K562 (cell line): ENCODE measurements at regions not wholly inside any gene's neighbourhood (a gene's known extent, or its start where the extent isn't known, plus 50 kb on each side); places are given as distances from the start of the nearest gene placed in this dataset.

Experiments
- ATAC-seq: fragments of 200-7000 bp; cut with Tn5 transposase; 3 replicates; pipeline ENCODE4 v1.9.1; 2020; ENCODE audit warnings: moderate library complexity
- BruUV-seq: library from RNA; stranded (reverse); fragments of 400-500 nt; replicated peaks from 2 replicates; lab custom pipeline; 2021; lab: Mats Ljungman, UMichigan
- CTCF ChIA-PET: fragments of 300-600 bp; formaldehyde crosslinking; extraction: SDS; loops from one replicate; lab custom pipeline; 2021; ENCODE audit warnings: low intra/inter-chr PET ratio; lab: Yijun Ruan, JAX
- POLR2A ChIA-PET: fragments of 300-600, 350-650 bp; sonication (Branson Sonifier 250); formaldehyde crosslinking; extraction: SDS; loops from one replicate; lab custom pipeline; 2021; ENCODE audit warnings: antibody characterized with exemption, inconsistent platforms; lab: Yijun Ruan, JAX
- DNase-seq, 4 experiments: peaks; one replicate each; pipeline versions ENCODE4 v3.0.0 to v3.0.0-alpha.2; 2011 to 2018; ENCODE audit warnings: low spot score in 3 of 4, mixed read lengths in 3 of 4; ENCODE audit errors: extremely low read depth in 1 of 4
- FAIRE-seq: peaks from 2 replicates; lab custom pipeline; 2011; peaks lifted over from hg19 to GRCh38; lab: Jason Lieb, UNC
- H2AFZ ChIP-seq: 2 replicates; pipeline ENCODE4 v1.6.0; 2011; ENCODE audit warnings: low read depth, low read length, control low read depth, inconsistent platforms
- H3K27ac ChIP-seq: fragments of 200-600 bp; 3 replicates; pipeline ENCODE4 v1.8.0; 2011; ENCODE audit warnings: low read depth, mild to moderate bottlenecking, control low read depth, inconsistent platforms, low read length, moderate library complexity, mixed read lengths; ENCODE audit errors: extremely low read depth
- H3K27me3 ChIP-seq, 2 experiments: fragments of 300-600 bp in 1 of 2; 2 replicates in 1 of 2; 3 replicates in 1 of 2; pipeline versions ENCODE4 v1.6.0 to v1.8.0; 2011; ENCODE audit warnings: inconsistent platforms in 2 of 2, low read length in 2 of 2, mild to moderate bottlenecking in 1 of 2, mixed read lengths in 1 of 2, moderate library complexity in 1 of 2; ENCODE audit not compliant: control insufficient read depth in 2 of 2, insufficient read depth in 2 of 2
- H3K36me3 ChIP-seq: fragments of 300-600 bp; 3 replicates; pipeline ENCODE4 v1.8.0; 2011; ENCODE audit warnings: mild to moderate bottlenecking, low read length, inconsistent platforms; ENCODE audit not compliant: control insufficient read depth, insufficient read depth
- H3K4me1 ChIP-seq, 2 experiments: fragments of 200-600 bp in 1 of 2; replicated peaks in 1 of 2; 2 replicates in 1 of 2; 3 replicates in 1 of 2; pipeline versions ENCODE4 v1.5.1 to v1.8.0; 2011; ENCODE audit warnings: inconsistent platforms in 2 of 2, low read length in 2 of 2, mild to moderate bottlenecking in 1 of 2, mixed read lengths in 1 of 2, moderate library complexity in 1 of 2; ENCODE audit not compliant: control insufficient read depth in 2 of 2, insufficient read depth in 2 of 2
- H3K4me2 ChIP-seq: 2 replicates; pipeline ENCODE4 v1.6.1; 2011; ENCODE audit warnings: low read length, control low read depth, inconsistent platforms, mixed read lengths; ENCODE audit not compliant: insufficient read depth
- H3K4me3 ChIP-seq: fragments of 200-600 bp; sonication (generic), shearing (Covaris generic); 2 replicates; pipeline ENCODE4 v1.5.1; 2016; ENCODE audit warnings: control low read depth, inconsistent platforms
- H3K79me2 ChIP-seq: fragments of 200-600 bp; 3 replicates; pipeline ENCODE4 v1.8.0; 2011; ENCODE audit warnings: low read length, inconsistent platforms; ENCODE audit not compliant: control insufficient read depth, insufficient read depth
- H3K9ac ChIP-seq, 2 experiments: 2 replicates each; pipeline versions ENCODE4 v1.6.0 to v1.6.1; 2011; ENCODE audit warnings: low read depth in 2 of 2, low read length in 2 of 2, control low read depth in 1 of 2, inconsistent platforms in 1 of 2, mild to moderate bottlenecking in 1 of 2, mixed read lengths in 1 of 2; ENCODE audit not compliant: insufficient read depth in 1 of 2
- H3K9me1 ChIP-seq: one replicate; pipeline ENCODE4 v1.6.0; 2011; ENCODE audit warnings: inconsistent platforms, mild to moderate bottlenecking, low read length, moderate library complexity; ENCODE audit not compliant: control insufficient read depth, insufficient read depth
- H3K9me3 ChIP-seq: replicated peaks from 2 replicates; pipeline ENCODE4 v1.5.1; 2011; ENCODE audit warnings: low read depth, low read length, inconsistent platforms; ENCODE audit not compliant: control insufficient read depth, insufficient read depth
- H4K20me1 ChIP-seq: replicated peaks from 2 replicates; pipeline ENCODE4 v1.6.1; 2011; ENCODE audit warnings: low read length, inconsistent platforms, mixed read lengths; ENCODE audit not compliant: control insufficient read depth, insufficient read depth
- HOXB6 ChIP-seq: fragments of 250-450 bp; sonication (Bioruptor Pico); IDR thresholded peaks from 2 replicates; pipeline ENCODE4 v1.5.1; 2022; ENCODE audit warnings: mild to moderate bottlenecking, borderline replicate concordance
- KHSRP ChIP-seq: fragments of 450-650 bp; IDR thresholded peaks from 2 replicates; pipeline ENCODE4 v1.6.1; 2017
- MCM5 ChIP-seq: fragments of 450-650 bp; IDR thresholded peaks from 2 replicates; pipeline ENCODE4 v1.6.1; 2016; ENCODE audit warnings: low read depth
- PTBP1 ChIP-seq: fragments of 200-400 bp; formaldehyde crosslinking; IDR thresholded peaks from 2 replicates; pipeline ENCODE4 v1.6.1; 2017; ENCODE audit warnings: low read depth, low read length
- SIN3A ChIP-seq, 2 experiments: fragments of 150-350 bp in 1 of 2; IDR thresholded peaks; 2 replicates each; pipeline ENCODE4 v1.6.1; 2011 to 2016; ENCODE audit warnings: borderline replicate concordance in 2 of 2, low read depth in 2 of 2, low read length in 2 of 2, mild to moderate bottlenecking in 2 of 2, moderate library complexity in 2 of 2; ENCODE audit not compliant: control insufficient read depth in 1 of 2
- TAL1 ChIP-seq: fragments of 450-650 bp; IDR thresholded peaks from 2 replicates; pipeline ENCODE4 v1.6.1; 2016; ENCODE audit warnings: mild to moderate bottlenecking
- THRAP3 ChIP-seq: fragments of 450-650 bp; IDR thresholded peaks from 2 replicates; pipeline ENCODE4 v1.6.1; 2016; ENCODE audit warnings: mild to moderate bottlenecking, inconsistent platforms, borderline replicate concordance
- ZKSCAN3 ChIP-seq: fragments of 250-450 bp; sonication (Bioruptor Pico); IDR thresholded peaks from 2 replicates; pipeline ENCODE4 v1.4.0; 2020
- ZSCAN32 ChIP-seq: fragments of 450-650 bp; formaldehyde crosslinking; IDR thresholded peaks from 2 replicates; pipeline ENCODE4 v1.4.0; 2020; ENCODE audit warnings: mild to moderate bottlenecking, moderate library complexity
- WGBS: fragments of 100-300 bp; shearing (Covaris generic); methylation state at CpG from one replicate; pipeline ENCODE4 v1.1.6; 2016; ENCODE audit warnings: low coverage, mixed read lengths; ENCODE audit not compliant: insufficient coverage; ENCODE audit errors: missing lambda C conversion rate; 5-methylcytosine and 5-hydroxymethylcytosine counted together
- in situ Hi-C: fragments of 300-500 bp; cut with MboI; formaldehyde crosslinking; loops from 4 replicates; pipeline ENCODE4 v1.15.0; 2018; ENCODE audit warnings: inconsistent platforms, mixed read lengths
- intact Hi-C: fragments of 100-400 bp; cut with micrococcal nuclease; formaldehyde crosslinking; loops from 2 replicates; pipeline ENCODE4 v1.14.2; 2022
- TF ChIP-seq, protein P1 (sequence below), 3 experiments: IDR thresholded peaks in 2 of 3; conservative IDR thresholded peaks in 1 of 3; 2 replicates each; pipeline ENCODE4 v1.5.1; 2011 to 2012; ENCODE audit warnings: low read length in 3 of 3, mild to moderate bottlenecking in 3 of 3, control low read depth in 2 of 3, improper control_type of control experiment in 1 of 3, inconsistent platforms in 1 of 3, low read depth in 1 of 3, mixed read lengths in 1 of 3, moderate library complexity in 1 of 3; ENCODE audit not compliant: insufficient read depth in 2 of 3
- TF ChIP-seq, protein P2 (sequence below): fragments of 450-650 bp; IDR thresholded peaks from 2 replicates; pipeline ENCODE4 v1.6.1; 2016
- TF ChIP-seq, protein P3 (sequence below): sonication (generic); formaldehyde crosslinking; IDR thresholded peaks from 2 replicates; pipeline ENCODE4 v1.8.0; 2022; ENCODE audit warnings: missing genetic modification reagents, mild to moderate bottlenecking, borderline replicate concordance
- TF ChIP-seq, protein P4 (sequence below): sonication (generic); formaldehyde crosslinking; IDR thresholded peaks from 2 replicates; pipeline ENCODE4 v1.9.0; 2022; ENCODE audit warnings: mild to moderate bottlenecking, missing genetic modification reagents
- TF ChIP-seq, protein P5 (sequence below): fragments of 250-450 bp; sonication (Bioruptor Pico); IDR thresholded peaks from 2 replicates; pipeline ENCODE4 v1.4.0; 2020; ENCODE audit warnings: mild to moderate bottlenecking, moderate library complexity

DNA sequence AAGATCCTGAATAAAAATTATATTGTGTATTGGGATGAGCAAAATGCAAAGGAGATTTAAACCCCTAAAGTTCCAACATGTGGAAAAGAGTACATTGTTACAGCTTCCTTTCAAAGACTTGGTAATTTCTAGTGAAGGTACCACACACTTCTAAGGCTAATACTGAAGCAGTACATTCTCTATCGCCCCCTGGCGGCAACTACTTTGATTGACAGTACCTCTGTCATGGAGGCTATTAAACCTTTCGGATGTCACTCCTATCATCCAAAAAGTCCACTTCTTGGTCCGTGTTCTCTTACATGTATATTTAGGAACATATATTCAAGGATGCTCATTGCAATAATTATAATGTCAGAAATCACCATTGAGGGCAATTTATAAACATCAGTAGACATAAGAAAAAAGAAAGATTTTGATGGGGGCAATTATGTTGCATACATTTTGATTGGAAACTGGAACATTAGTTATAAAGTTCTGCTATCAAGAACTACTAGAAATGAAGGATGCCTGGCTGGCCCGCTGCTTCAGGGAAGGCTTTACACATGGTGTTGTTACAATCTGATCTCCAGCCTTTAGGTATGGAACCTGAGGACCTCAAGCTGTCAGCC lies 601.6 kb downstream of the CPS1 start (continued):
- TF ChIP-seq, protein P1, sequence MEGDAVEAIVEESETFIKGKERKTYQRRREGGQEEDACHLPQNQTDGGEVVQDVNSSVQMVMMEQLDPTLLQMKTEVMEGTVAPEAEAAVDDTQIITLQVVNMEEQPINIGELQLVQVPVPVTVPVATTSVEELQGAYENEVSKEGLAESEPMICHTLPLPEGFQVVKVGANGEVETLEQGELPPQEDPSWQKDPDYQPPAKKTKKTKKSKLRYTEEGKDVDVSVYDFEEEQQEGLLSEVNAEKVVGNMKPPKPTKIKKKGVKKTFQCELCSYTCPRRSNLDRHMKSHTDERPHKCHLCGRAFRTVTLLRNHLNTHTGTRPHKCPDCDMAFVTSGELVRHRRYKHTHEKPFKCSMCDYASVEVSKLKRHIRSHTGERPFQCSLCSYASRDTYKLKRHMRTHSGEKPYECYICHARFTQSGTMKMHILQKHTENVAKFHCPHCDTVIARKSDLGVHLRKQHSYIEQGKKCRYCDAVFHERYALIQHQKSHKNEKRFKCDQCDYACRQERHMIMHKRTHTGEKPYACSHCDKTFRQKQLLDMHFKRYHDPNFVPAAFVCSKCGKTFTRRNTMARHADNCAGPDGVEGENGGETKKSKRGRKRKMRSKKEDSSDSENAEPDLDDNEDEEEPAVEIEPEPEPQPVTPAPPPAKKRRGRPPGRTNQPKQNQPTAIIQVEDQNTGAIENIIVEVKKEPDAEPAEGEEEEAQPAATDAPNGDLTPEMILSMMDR (IDR thresholded peaks at IDR 0.05 in 2 of 3, conservative IDR thresholded peaks at IDR 0.05 in 1 of 3; ENCODE audit: insufficient read depth in 2 of 3, low read depth in 1 of 3, low read length in 3 of 3), result peak in 2 of 3 experiments; percentile 49 to 52; a peak in 3 of 6 replicates
- TF ChIP-seq, protein P2, sequence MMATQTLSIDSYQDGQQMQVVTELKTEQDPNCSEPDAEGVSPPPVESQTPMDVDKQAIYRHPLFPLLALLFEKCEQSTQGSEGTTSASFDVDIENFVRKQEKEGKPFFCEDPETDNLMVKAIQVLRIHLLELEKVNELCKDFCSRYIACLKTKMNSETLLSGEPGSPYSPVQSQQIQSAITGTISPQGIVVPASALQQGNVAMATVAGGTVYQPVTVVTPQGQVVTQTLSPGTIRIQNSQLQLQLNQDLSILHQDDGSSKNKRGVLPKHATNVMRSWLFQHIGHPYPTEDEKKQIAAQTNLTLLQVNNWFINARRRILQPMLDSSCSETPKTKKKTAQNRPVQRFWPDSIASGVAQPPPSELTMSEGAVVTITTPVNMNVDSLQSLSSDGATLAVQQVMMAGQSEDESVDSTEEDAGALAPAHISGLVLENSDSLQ, result peak; percentile 58; the same call in 1 of the 2 replicates
- TF ChIP-seq THRAP3 (no peak), ZSCAN32 (no peak)
- TF ChIP-seq, protein P3, sequence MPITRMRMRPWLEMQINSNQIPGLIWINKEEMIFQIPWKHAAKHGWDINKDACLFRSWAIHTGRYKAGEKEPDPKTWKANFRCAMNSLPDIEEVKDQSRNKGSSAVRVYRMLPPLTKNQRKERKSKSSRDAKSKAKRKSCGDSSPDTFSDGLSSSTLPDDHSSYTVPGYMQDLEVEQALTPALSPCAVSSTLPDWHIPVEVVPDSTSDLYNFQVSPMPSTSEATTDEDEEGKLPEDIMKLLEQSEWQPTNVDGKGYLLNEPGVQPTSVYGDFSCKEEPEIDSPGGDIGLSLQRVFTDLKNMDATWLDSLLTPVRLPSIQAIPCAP (CRISPR knock-in tag), result no peak

DNA sequence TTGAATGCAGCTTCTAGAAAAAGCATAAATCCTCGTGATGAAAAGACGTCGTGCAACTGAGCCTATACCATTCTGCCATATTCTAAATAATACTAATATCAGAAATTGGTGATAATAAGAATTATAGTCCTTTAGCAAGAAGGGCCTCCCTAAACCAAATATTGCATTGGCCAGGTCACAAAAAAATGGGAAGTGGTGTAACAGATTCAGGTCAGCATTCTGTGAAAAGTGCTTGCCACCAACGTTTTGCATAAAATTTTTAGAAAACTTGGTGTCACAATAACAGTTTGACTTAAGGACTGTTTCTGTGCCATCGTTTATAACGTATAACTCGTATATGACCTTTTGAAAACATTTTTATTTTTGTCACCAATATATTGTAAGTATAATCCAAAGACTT lies 603.6 kb downstream of the CPS1 start:
- POLR2A ChIA-PET, result no interaction called here
- Histone ChIP-seq H3K79me2 (no peaks in the 10 kb centered on the region), H3K4me3 (no peak overlapping the region), H3K9ac (no peak overlapping the region), H3K9me1 (no peaks in the 10 kb centered on the region), H2AFZ (no peak overlapping the region), H3K27ac (no peak overlapping the region), H4K20me1 (no peaks in the 10 kb centered on the region), H3K27me3 (no peaks in the 10 kb centered on the region), H3K4me1 (no peaks in the 10 kb centered on the region), H3K36me3 (no peaks in the 10 kb centered on the region), H3K9me3 (no peaks in the 10 kb centered on the region), H3K4me2 (no peak overlapping the region)
- DNase-seq (no peak), FAIRE-seq (no peak), ATAC-seq (no peak)
- CTCF ChIA-PET, result no interaction called here
- intact Hi-C loops (loop anchor here (2.0 to 5.0 kb wide), 2 partner anchors 543 to 713 kb away; no protein-coding TSS in a partner anchor), in situ Hi-C loops (no loop called here)
- no TSS peak for BruUV-seq
- WGBS, result under 1% methylated on average over 7 of the region's 7 CpGs
- no peak for TF ChIP-seq PTBP1
- TF ChIP-seq, protein P4, sequence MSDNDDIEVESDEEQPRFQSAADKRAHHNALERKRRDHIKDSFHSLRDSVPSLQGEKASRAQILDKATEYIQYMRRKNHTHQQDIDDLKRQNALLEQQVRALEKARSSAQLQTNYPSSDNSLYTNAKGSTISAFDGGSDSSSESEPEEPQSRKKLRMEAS (CRISPR knock-in tag), result no peak
- no peak for TF ChIP-seq TAL1
- TF ChIP-seq SIN3A (IDR thresholded peaks at IDR 0.05; ENCODE audit: borderline replicate concordance in 2 of 2, control insufficient read depth in 1 of 2, low read depth in 2 of 2, low read length in 2 of 2), result no peak
- TF ChIP-seq, protein P5, sequence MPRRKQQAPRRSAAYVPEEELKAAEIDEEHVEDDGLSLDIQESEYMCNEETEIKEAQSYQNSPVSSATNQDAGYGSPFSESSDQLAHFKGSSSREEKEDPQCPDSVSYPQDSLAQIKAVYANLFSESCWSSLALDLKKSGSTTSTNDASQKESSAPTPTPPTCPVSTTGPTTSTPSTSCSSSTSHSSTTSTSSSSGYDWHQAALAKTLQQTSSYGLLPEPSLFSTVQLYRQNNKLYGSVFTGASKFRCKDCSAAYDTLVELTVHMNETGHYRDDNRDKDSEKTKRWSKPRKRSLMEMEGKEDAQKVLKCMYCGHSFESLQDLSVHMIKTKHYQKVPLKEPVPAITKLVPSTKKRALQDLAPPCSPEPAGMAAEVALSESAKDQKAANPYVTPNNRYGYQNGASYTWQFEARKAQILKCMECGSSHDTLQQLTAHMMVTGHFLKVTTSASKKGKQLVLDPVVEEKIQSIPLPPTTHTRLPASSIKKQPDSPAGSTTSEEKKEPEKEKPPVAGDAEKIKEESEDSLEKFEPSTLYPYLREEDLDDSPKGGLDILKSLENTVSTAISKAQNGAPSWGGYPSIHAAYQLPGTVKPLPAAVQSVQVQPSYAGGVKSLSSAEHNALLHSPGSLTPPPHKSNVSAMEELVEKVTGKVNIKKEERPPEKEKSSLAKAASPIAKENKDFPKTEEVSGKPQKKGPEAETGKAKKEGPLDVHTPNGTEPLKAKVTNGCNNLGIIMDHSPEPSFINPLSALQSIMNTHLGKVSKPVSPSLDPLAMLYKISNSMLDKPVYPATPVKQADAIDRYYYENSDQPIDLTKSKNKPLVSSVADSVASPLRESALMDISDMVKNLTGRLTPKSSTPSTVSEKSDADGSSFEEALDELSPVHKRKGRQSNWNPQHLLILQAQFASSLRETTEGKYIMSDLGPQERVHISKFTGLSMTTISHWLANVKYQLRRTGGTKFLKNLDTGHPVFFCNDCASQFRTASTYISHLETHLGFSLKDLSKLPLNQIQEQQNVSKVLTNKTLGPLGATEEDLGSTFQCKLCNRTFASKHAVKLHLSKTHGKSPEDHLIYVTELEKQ (CRISPR knock-in tag), result no peak
- no peak for TF ChIP-seq ZKSCAN3 (CRISPR knock-in tag)
- TF ChIP-seq KHSRP, result no peak
- TF ChIP-seq MCM5, result no peak
- TF ChIP-seq HOXB6 (CRISPR knock-in tag), result no peak
